Gastroesophageal sphincter (tissue), 4 donors: ENCODE measurements at regions not wholly inside any gene's neighbourhood (a gene's known extent, or its start where the extent isn't known, plus 50 kb on each side); places are given as distances from the start of the nearest gene placed in this dataset.

Experiments
- ATAC-seq: fragments of 150-250 bp; one replicate; pipeline ENCODE4 v1.9.1; 2016; ENCODE audit warnings: mild to moderate bottlenecking, moderate library complexity
- H3K27ac ChIP-seq, 4 donors: fragments of 200-600 bp; sonication (generic) in 3 of 4; 1 replicate in 3 of 4; 2 replicates in 1 of 4; pipeline ENCODE4 v1.5.1; 2016 to 2019
- H3K27me3 ChIP-seq: fragments of 200-600 bp; sonication (generic); one replicate; pipeline ENCODE4 v1.5.1; 2019
- H3K36me3 ChIP-seq, 2 donors: fragments of 200-600 bp; sonication (generic); one replicate each; pipeline ENCODE4 v1.5.1; 2019; ENCODE audit warnings: control low read depth in 1 of 2
- H3K4me1 ChIP-seq, 3 donors: fragments of 200-600 bp; sonication (generic); 1 replicate in 2 of 3; 2 replicates in 1 of 3; pipeline ENCODE4 v1.5.1; 2016 to 2019; ENCODE audit warnings: control low read depth in 2 of 3
- H3K4me3 ChIP-seq, 2 donors: fragments of 200-600 bp; sonication (generic); one replicate each; pipeline ENCODE4 v1.5.1; 2019; ENCODE audit warnings: mild to moderate bottlenecking in 1 of 2, moderate library complexity in 1 of 2
- H3K9me3 ChIP-seq, 3 donors: fragments of 200-600 bp; sonication (generic); one replicate each; pipeline ENCODE4 v1.5.1; 2017 to 2019; ENCODE audit warnings: control low read depth in 2 of 3
- EP300 ChIP-seq: sonication (generic); formaldehyde crosslinking; IDR thresholded peaks from one replicate; pipeline ENCODE4 v1.6.1; 2017; ENCODE audit warnings: antibody characterized with exemption, mild to moderate bottlenecking
- POLR2A ChIP-seq, 2 donors: fragments of 450-650 bp; IDR thresholded peaks; one replicate each; pipeline ENCODE4 v1.6.1; 2017; ENCODE audit warnings: antibody characterized with exemption in 2 of 2, mild to moderate bottlenecking in 2 of 2, moderate library complexity in 1 of 2
- POLR2AphosphoS5 ChIP-seq: sonication (generic); formaldehyde crosslinking; IDR thresholded peaks from one replicate; pipeline ENCODE4 v1.6.1; 2017; ENCODE audit warnings: antibody characterized with exemption
- WGBS, 2 donors: methylation state at CpG; one replicate each; pipeline ENCODE4 v1.1.5; 2018; ENCODE audit warnings: low coverage in 1 of 2; 5-methylcytosine and 5-hydroxymethylcytosine counted together
- TF ChIP-seq, protein P1 (sequence below), 4 experiments: fragments of 200-600 bp in 2 of 4; fragments of 450-650 bp in 2 of 4; sonication (generic) in 1 of 4; IDR thresholded peaks; one replicate each; pipeline ENCODE4 v1.5.1; 2017 to 2019; ENCODE audit warnings: antibody characterized with exemption in 4 of 4, mild to moderate bottlenecking in 2 of 4, moderate library complexity in 2 of 4

DNA sequence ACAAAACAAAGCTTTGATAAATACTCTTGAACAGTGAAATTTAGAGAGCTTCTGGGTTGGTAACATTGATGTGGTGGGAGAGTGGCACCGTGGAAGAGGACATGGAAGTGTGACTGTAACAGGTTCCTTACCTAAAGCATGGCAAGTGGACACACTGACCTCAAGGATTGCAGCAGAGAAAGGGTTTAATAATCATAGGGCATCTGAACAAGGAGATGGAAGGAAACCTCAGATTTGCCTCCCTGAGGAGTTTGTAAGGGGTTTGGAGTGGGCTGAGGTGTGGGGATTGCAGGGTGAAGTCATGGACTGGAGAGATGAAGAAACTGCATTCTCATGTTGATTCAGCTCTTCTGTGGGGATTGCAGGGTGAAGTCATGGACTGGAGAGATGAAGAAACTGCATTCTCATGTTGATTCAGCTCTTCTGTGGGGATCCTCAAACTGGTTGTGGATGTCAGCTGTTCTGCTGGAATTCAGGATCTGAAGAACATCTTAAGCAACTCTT is 83.8 kb upstream of the TLK1 start:
- Histone ChIP-seq H3K4me1 (no peaks in the 10 kb centered on the region), H3K4me3 (no peak overlapping the region), H3K9me3 (peaks cover 0 to 19% (median 2%) of the 10 kb centered on the region in 3 donors), H3K36me3 (no peaks in the 10 kb centered on the region), H3K27ac (no peak overlapping the region), H3K27me3 (no peaks in the 10 kb centered on the region)
- WGBS, 2 donors: 71 to 80% methylated on average over 1 of the region's 1 CpG
- no peak for ATAC-seq
- TF ChIP-seq POLR2A (IDR thresholded peaks at IDR 0.05) (no peak), EP300 (no peak), POLR2AphosphoS5 (no peak)
- TF ChIP-seq, protein P1, sequence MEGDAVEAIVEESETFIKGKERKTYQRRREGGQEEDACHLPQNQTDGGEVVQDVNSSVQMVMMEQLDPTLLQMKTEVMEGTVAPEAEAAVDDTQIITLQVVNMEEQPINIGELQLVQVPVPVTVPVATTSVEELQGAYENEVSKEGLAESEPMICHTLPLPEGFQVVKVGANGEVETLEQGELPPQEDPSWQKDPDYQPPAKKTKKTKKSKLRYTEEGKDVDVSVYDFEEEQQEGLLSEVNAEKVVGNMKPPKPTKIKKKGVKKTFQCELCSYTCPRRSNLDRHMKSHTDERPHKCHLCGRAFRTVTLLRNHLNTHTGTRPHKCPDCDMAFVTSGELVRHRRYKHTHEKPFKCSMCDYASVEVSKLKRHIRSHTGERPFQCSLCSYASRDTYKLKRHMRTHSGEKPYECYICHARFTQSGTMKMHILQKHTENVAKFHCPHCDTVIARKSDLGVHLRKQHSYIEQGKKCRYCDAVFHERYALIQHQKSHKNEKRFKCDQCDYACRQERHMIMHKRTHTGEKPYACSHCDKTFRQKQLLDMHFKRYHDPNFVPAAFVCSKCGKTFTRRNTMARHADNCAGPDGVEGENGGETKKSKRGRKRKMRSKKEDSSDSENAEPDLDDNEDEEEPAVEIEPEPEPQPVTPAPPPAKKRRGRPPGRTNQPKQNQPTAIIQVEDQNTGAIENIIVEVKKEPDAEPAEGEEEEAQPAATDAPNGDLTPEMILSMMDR (IDR thresholded peaks at IDR 0.05): no peak

DNA sequence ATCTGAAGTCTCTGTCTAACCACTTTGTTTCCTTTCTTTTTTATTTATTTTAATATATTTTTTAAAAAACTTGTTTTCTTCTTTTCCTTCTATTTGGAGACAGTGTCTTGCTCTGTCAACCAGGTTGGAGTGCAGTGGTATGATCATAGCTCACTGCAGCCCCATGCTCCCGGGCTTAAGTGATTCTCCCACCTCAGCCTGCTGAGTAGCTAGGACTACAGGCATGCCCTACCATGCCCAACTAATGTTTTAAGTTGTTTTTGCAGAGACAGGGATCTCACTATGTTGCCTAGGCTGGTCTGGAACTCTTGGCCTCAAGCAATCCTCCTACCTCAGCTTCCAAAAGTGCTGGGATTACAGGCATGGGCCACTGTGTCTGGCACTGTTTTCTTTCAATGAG is 81.1 kb upstream of the TLK1 start:
- Histone ChIP-seq H3K9me3 (peaks cover 0 to 19% (median 0%) of the 10 kb centered on the region in 3 donors), H3K36me3 (no peaks in the 10 kb centered on the region), H3K4me3 (no peak overlapping the region), H3K27ac (no peak overlapping the region), H3K4me1 (no peaks in the 10 kb centered on the region), H3K27me3 (no peaks in the 10 kb centered on the region)
- TF ChIP-seq POLR2AphosphoS5 (no peak), POLR2A (IDR thresholded peaks at IDR 0.05) (no peak), EP300 (no peak)
- TF ChIP-seq, protein P1 (IDR thresholded peaks at IDR 0.05): no peak
- ATAC-seq: no peak
- 73% methylated on average over 1 of the region's 1 CpG; no CpG with 5 or more reads in 1 of the 2 donors for WGBS, 2 donors

DNA sequence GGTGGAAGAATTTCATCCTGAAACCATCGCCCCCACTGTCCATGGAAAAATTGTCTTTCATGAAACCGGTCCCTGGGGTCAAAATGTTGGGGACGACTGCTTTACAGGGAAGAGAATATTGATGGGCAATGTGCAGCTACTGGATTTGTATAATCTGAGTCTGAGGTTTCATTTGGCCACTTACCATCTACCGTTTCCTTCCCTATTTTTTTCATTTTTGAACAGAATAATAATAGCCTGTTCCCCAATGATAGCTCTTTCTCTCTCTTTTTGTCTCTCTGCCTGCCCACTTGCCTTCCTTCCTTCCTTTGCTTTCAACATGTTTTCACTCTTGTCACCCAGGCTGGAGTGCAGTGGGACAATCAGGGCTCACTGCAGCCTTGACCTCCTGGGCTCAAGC is 78.3 kb upstream of the TLK1 start:
- no peaks in the 10 kb centered on the region for H3K27me3 ChIP-seq
- WGBS, 2 donors: 85% methylated on average over 4 of the region's 4 CpGs; no CpG with 5 or more reads in 1 of the 2 donors
- no peaks in the 10 kb centered on the region for H3K4me1 ChIP-seq
- ATAC-seq: no peak
- TF ChIP-seq POLR2A (IDR thresholded peaks at IDR 0.05) (no peak), POLR2AphosphoS5 (no peak)
- TF ChIP-seq, protein P1 (IDR thresholded peaks at IDR 0.05): no peak
- no peak overlapping the region for H3K4me3 ChIP-seq
- H3K27ac ChIP-seq: no peak overlapping the region
- no peaks in the 10 kb centered on the region for H3K36me3 ChIP-seq
- no peaks in the 10 kb centered on the region for H3K9me3 ChIP-seq

DNA sequence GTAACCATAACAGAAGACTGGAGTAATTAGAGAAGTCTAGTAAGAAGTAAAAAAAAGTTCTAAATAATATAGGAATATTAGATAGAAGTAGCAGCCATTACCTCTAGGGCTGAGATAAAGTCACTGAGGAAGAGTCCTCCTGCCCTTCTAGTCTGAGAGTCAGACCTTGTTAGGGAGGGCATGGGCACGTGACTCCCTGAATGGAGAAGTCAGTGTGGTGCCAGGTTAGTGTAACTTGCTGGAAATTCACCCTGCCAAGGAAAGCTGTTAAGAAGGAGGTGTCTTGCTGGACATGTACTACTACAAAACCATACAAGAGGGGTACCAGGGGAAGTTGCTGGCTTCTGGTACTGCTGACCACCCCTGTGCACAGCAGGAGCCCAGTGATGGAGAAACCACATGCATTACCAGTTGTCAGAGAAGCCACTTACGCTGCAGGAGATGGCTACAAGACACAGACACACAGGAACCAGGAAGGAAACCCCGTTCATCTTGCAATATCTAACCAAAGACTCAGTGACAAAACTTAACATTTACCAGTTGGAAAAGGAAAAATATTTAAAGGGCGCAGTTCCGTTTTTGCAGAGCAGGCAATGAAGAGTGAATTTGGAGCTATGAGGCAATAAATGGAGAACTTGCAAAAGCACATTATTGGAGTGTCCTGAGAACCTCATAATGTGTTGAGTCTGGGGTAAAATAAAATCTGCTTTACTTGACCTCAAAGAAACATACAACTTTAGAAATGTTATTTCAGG is 77.2 kb upstream of the TLK1 start:
- 71 to 79% methylated on average over 3 to 5 of the region's 5 CpGs for WGBS, 2 donors
- H3K4me3 ChIP-seq: no peak overlapping the region
- no peaks in the 10 kb centered on the region for H3K27me3 ChIP-seq
- no peaks in the 10 kb centered on the region for H3K4me1 ChIP-seq
- H3K27ac ChIP-seq: no peak overlapping the region
- no peaks in the 10 kb centered on the region for H3K36me3 ChIP-seq
- TF ChIP-seq EP300: no peak
- TF ChIP-seq POLR2A (IDR thresholded peaks at IDR 0.05): no peak
- TF ChIP-seq, protein P1 (IDR thresholded peaks at IDR 0.05): no peak
- TF ChIP-seq POLR2AphosphoS5: no peak
- H3K9me3 ChIP-seq: no peaks in the 10 kb centered on the region
- ATAC-seq: no peak
